Parathyroid adenoma (tissue), 2 donors: ENCODE measurements at regions not wholly inside any gene's neighbourhood (a gene's known extent, or its start where the extent isn't known, plus 50 kb on each side); places are given as distances from the start of the nearest gene placed in this dataset.

Experiments used
- H2AFZ ChIP-seq: fragments of 300-600 bp; sonication (generic); one replicate; pipeline ENCODE4 v1.7.0; 2017; ENCODE audit warnings: antibody characterized with exemption, mild to moderate bottlenecking
- H3K27ac ChIP-seq: fragments of 300-600 bp; sonication (generic); one replicate; pipeline ENCODE4 v1.7.0; 2017
- H3K27me3 ChIP-seq: fragments of 300-600 bp; sonication (generic); one replicate; pipeline ENCODE4 v1.7.0; 2017; ENCODE audit warnings: low read length; ENCODE audit not compliant: control insufficient read depth, insufficient read depth
- H3K36me3 ChIP-seq: fragments of 300-600 bp; sonication (generic); one replicate; pipeline ENCODE4 v1.7.0; 2017; ENCODE audit warnings: low read length; ENCODE audit not compliant: control insufficient read depth, insufficient read depth
- H3K4me1 ChIP-seq: fragments of 300-600 bp; sonication (generic); one replicate; pipeline ENCODE4 v1.7.0; 2017; ENCODE audit warnings: control low read depth
- H3K4me2 ChIP-seq: fragments of 300-600 bp; sonication (generic); one replicate; pipeline ENCODE4 v1.7.0; 2017; ENCODE audit warnings: low read length
- H3K4me3 ChIP-seq: fragments of 300-600 bp; sonication (generic); one replicate; pipeline ENCODE4 v1.7.0; 2017; ENCODE audit warnings: low read depth, low read length
- H3K79me2 ChIP-seq: fragments of 300-600 bp; sonication (generic); one replicate; pipeline ENCODE4 v1.7.0; 2017; ENCODE audit warnings: control low read depth
- H3K9ac ChIP-seq: fragments of 300-600 bp; sonication (generic); one replicate; pipeline ENCODE4 v1.7.0; 2017; ENCODE audit warnings: mild to moderate bottlenecking
- H3K9me3 ChIP-seq: fragments of 300-600 bp; sonication (generic); one replicate; pipeline ENCODE4 v1.7.0; 2017; ENCODE audit warnings: low read length; ENCODE audit not compliant: control insufficient read depth
- TF ChIP-seq, protein P1 (sequence below): fragments of 300-600 bp; sonication (generic); IDR thresholded peaks from one replicate; pipeline ENCODE4 v1.7.0; 2017; ENCODE audit warnings: antibody characterized with exemption, mild to moderate bottlenecking
- donor health status: primary hyperparathyroidism.

DNA sequence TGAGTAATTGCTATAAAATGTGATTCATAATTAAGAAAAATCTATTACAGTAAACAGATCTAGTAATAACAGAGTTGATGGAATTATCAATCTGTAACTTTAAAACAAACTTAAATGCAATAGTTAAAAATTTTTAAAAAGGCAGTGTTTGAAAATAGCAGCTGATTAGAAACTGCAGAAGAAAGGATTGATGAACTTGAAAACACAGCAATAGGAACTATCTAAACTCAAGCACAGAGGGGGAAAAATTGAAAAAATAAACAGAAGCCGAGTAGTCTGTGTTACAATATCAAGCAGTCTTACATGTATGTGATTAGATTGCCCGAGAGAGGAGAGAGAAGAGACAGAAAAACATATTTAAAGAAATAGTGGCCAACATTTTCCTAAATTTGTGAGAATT is 569.0 kb upstream of the B3GALT2 start:
- no peaks in the 10 kb centered on the region for H3K4me1 ChIP-seq
- no peaks in the 10 kb centered on the region for H3K27me3 ChIP-seq
- H3K79me2 ChIP-seq: no peaks in the 10 kb centered on the region
- no peaks in the 10 kb centered on the region for H3K9me3 ChIP-seq
- no peak overlapping the region for H3K27ac ChIP-seq
- no peak overlapping the region for H3K4me2 ChIP-seq
- no peak overlapping the region for H2AFZ ChIP-seq
- H3K4me3 ChIP-seq: no peak overlapping the region
- TF ChIP-seq, protein P1, sequence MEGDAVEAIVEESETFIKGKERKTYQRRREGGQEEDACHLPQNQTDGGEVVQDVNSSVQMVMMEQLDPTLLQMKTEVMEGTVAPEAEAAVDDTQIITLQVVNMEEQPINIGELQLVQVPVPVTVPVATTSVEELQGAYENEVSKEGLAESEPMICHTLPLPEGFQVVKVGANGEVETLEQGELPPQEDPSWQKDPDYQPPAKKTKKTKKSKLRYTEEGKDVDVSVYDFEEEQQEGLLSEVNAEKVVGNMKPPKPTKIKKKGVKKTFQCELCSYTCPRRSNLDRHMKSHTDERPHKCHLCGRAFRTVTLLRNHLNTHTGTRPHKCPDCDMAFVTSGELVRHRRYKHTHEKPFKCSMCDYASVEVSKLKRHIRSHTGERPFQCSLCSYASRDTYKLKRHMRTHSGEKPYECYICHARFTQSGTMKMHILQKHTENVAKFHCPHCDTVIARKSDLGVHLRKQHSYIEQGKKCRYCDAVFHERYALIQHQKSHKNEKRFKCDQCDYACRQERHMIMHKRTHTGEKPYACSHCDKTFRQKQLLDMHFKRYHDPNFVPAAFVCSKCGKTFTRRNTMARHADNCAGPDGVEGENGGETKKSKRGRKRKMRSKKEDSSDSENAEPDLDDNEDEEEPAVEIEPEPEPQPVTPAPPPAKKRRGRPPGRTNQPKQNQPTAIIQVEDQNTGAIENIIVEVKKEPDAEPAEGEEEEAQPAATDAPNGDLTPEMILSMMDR: no peak
- no peak overlapping the region for H3K9ac ChIP-seq
- no peaks in the 10 kb centered on the region for H3K36me3 ChIP-seq

DNA sequence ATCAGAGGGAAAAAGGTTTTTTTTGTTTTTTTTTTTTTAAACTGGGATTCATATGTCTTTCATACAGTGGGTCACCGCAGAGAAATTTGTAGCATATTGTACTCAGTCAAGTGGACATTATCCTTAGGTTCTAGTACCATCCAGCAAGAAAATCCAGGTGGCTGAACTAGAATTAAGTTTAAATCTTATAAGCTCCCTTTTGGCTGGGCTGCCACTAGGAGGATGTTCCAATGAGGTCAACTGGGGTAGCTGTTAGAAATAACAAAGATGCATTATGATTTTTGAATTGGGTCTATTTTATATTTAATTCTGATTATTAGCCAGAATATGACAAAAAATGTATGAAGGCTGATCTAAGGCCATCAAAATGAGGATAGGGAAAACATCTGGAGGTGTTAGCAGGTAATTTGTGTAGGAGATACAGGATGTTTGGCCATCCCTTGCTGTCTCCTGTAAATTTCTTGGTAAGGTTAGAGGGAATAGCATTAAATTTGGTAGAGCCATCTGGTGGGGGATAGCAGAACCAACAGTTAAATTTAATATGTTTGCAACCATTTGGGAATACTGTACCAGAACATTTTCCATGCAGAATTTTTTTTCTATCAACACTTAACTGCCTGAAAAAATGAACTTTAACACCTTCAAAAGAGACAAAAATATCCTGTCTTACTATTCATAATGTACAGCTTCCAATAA is 568.5 kb upstream of the B3GALT2 start:
- H3K79me2 ChIP-seq: no peaks in the 10 kb centered on the region
- H3K9me3 ChIP-seq: no peaks in the 10 kb centered on the region
- no peaks in the 10 kb centered on the region for H3K27me3 ChIP-seq
- TF ChIP-seq, protein P1: no peak
- no peaks in the 10 kb centered on the region for H3K4me1 ChIP-seq
- H3K9ac ChIP-seq: no peak overlapping the region
- no peak overlapping the region for H3K27ac ChIP-seq
- no peaks in the 10 kb centered on the region for H3K36me3 ChIP-seq
- no peak overlapping the region for H3K4me2 ChIP-seq
- no peak overlapping the region for H2AFZ ChIP-seq
- H3K4me3 ChIP-seq: no peak overlapping the region

DNA sequence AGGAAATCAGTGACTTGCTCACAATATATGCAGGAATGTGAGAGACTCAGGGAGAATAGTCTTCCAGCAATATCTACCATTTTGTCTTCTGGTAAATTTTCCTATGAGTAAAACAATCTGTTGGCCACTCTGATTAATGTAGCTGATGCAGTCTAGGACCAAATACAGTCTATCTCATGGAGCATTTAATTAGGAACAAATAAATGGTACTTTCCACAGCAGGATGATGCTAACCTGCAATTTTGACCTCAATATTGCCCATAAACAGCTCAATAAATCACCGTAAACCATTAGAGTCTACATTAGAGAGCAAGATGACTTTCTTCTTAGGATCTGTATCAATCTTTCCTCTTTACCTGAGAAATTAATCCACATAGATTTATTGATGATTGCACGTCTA is 567.7 kb upstream of the B3GALT2 start:
- no peaks in the 10 kb centered on the region for H3K79me2 ChIP-seq
- no peak overlapping the region for H3K4me3 ChIP-seq
- no peaks in the 10 kb centered on the region for H3K4me1 ChIP-seq
- H3K9me3 ChIP-seq: no peaks in the 10 kb centered on the region
- H3K27ac ChIP-seq: no peak overlapping the region
- H3K27me3 ChIP-seq: no peaks in the 10 kb centered on the region
- H3K9ac ChIP-seq: no peak overlapping the region
- H2AFZ ChIP-seq: no peak overlapping the region
- H3K4me2 ChIP-seq: no peak overlapping the region
- H3K36me3 ChIP-seq: no peaks in the 10 kb centered on the region
- TF ChIP-seq, protein P1: no peak

DNA sequence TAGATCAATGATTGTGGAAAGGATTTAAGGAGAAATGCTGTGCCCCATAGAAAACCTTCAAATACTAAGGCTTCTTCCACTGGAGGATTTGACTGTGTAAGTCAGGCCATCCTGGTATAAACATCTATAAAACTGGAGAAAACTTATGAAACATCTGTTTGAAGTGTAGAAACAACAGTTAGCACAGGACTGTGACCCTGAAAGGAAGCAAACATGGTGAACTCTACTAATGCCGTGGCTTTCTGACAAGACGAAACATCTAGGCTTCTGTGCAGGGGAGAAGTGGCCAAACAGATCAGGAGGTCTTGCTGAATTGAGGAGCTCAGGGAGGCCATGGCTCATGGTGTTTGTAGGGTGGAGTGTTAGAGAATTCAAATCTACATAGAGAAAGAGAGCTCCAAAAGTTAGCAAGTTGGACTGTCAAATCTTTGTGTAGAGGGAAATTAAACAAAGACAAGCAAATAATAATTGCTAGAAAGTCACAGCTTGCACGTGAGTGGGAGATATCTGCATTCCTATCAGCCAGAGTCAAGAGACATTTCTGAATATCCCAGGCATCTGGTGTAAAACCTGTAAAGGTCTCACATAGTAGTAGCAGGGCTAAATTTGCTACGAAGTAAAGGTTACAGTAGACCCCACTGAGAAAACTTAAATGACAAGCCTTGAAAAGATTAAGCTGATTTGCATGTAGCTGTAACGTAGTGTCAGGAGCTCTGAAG is 566.8 kb upstream of the B3GALT2 start:
- no peaks in the 10 kb centered on the region for H3K36me3 ChIP-seq
- H3K27me3 ChIP-seq: no peaks in the 10 kb centered on the region
- no peaks in the 10 kb centered on the region for H3K79me2 ChIP-seq
- H3K9me3 ChIP-seq: no peaks in the 10 kb centered on the region
- no peak overlapping the region for H3K4me3 ChIP-seq
- H2AFZ ChIP-seq: no peak overlapping the region
- no peak overlapping the region for H3K9ac ChIP-seq
- H3K4me2 ChIP-seq: no peak overlapping the region
- no peaks in the 10 kb centered on the region for H3K4me1 ChIP-seq
- no peak overlapping the region for H3K27ac ChIP-seq
- TF ChIP-seq, protein P1: no peak
